HG02870 (cell line): ENCODE measurements at regions not wholly inside any gene's neighbourhood (a gene's known extent, or its start where the extent isn't known, plus 50 kb on each side); places are given as distances from the start of the nearest gene placed in this dataset.

Experiments used
- ATAC-seq: cut with Tn5 transposase; IDR thresholded peaks from one replicate; pipeline ENCODE4 v1.9.1; 2021; ENCODE audit warnings: mild to moderate bottlenecking, moderate library complexity; ENCODE audit not compliant: unreplicated experiment

- ATAC-seq = no peak
Observed at GRCh38 chr2:222993920-222994650, 57.9 kb upstream of the KCNE4 start.

- ATAC-seq = peak; percentile 97
Observed at GRCh38 chr2:222998459-222998858, 53.5 kb upstream of the KCNE4 start.

DNA sequence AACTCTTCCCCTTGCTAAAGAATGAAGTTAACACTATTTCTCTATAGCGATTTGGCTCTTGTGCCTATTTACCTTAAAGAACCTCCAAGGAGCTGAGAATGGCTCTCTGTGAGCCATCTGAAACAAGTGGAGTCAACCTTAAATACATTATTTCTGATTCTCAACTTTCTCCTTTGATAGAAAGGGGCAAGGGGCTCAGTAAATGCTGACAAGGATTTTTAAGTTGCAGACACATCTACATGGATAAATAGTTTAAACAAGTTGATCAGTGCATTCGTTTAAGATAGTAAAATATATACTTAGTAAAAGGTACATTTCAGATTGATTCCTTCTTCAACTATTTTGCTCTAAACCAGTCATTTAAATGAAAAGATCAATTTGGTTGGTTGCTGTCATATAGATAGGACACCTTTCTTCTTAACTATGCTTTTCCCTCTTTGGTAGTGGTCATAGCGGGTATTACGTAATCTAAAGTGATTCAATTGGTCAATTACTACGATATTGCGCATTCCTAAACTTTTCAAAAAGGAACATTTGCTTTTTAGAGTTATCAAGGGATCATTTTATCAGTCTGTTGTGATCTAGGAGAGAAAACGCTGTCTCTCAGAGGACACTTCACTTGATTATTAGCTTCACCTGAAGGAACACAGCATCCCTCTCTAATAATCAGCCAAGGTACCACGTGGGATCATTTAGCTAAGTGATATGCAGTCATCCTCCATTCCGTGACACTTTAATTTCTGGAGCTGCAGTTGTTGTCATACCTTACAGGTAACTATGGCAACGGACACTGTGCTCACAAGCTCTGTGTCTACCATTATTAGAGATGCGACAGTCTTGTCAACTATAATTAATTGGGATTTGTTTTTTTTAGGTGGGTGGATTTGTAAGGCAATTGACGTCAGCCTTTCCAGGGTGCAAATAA lies 50.9 kb upstream of the KCNE4 start:
- ATAC-seq = no peak

- ATAC-seq = no peak
Observed at GRCh38 chr2:223001797-223002175, 50.2 kb upstream of the KCNE4 start.
